Activated CD8-positive, alpha-beta T cell treated with anti-CD3 and anti-CD28 coated beads, Interleukin-2, amount 10 ng/mL, durations not matched to agents 7 days and 5 days (primary cell): ENCODE measurements at regions not wholly inside any gene's neighbourhood (a gene's known extent, or its start where the extent isn't known, plus 50 kb on each side); places are given as distances from the start of the nearest gene placed in this dataset.
A peak's percentile ranks its signal among the peaks of the same experiment; 100 is the strongest.

ENCODE experiments used
- ATAC-seq: fragments of 150-1000 bp; cut with Tn5 transposase; one replicate; pipeline ENCODE4 v1.10.0; 2021; ENCODE audit warnings: moderate library complexity
- CTCF ChIA-PET: fragments of 350-600 bp; sonication (Branson Sonifier 250); formaldehyde crosslinking; loops from one replicate; lab custom pipeline; 2021; ENCODE audit warnings: antibody characterized with exemption; lab: Charles Lee
- POLR2A ChIA-PET: fragments of 350-600 bp; sonication (Branson Sonifier 250); formaldehyde crosslinking; loops from one replicate; lab custom pipeline; 2021; ENCODE audit warnings: antibody characterized with exemption; lab: Charles Lee
- DNase-seq: peaks from one replicate; pipeline ENCODE4 v3.0.0-alpha.2; 2020
- H3K27ac Mint-ChIP-seq: one replicate; pipeline ENCODE4 v1.8.0; 2021; ENCODE audit warnings: mild to moderate bottlenecking, mixed read lengths
- H3K27me3 Mint-ChIP-seq: one replicate; pipeline ENCODE4 v1.8.0; 2021; ENCODE audit warnings: low read depth, mixed read lengths
- H3K36me3 Mint-ChIP-seq: one replicate; pipeline ENCODE4 v1.8.0; 2021; ENCODE audit warnings: low read depth, mixed read lengths
- H3K4me1 Mint-ChIP-seq: one replicate; pipeline ENCODE4 v1.8.0; 2021; ENCODE audit warnings: low read depth, mixed read lengths
- H3K4me3 Mint-ChIP-seq: one replicate; pipeline ENCODE4 v1.8.0; 2021; ENCODE audit warnings: mild to moderate bottlenecking, mixed read lengths
- H3K9me3 Mint-ChIP-seq: one replicate; pipeline ENCODE4 v1.8.0; 2022; ENCODE audit warnings: mixed read lengths; ENCODE audit not compliant: insufficient read depth

DNA sequence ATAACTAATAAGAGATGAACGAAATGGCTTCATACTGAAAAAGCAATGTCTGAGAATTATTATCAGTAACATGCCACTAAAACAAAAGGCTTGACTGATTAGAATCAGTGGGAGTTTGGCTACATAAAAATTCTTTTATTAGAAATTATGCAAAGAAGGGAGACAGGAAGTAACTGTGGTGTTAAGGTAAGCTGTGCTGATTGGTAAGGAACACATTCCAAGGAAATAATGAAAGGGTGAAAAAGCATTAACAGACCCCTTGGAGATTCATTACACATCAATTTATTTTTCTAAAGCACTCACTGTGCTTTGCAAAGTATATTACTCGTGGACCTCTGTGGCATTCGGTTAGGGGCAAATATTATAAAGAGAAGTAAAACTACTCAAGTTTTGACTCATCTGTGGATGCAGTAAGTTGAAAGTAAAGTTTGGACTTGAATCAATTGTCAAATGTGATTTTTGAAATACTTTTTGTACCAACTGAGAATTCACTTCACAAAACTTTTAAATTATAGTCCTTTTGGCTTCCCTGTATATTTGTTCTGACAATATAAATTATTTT, 176.1 kb upstream of the ZPLD1 start:
- ChIA-PET CTCF (no interaction called here), POLR2A (no interaction called here)
- no peak overlapping the region for H3K4me3 Mint-ChIP-seq
- H3K27me3 Mint-ChIP-seq = peaks cover 16% of the 10 kb centered on the region
- no peak for ATAC-seq
- no peak overlapping the region for H3K27ac Mint-ChIP-seq
- no peaks in the 10 kb centered on the region for H3K4me1 Mint-ChIP-seq
- no peak for DNase-seq
- no peaks in the 10 kb centered on the region for H3K9me3 Mint-ChIP-seq
- H3K36me3 Mint-ChIP-seq = no peaks in the 10 kb centered on the region

DNA sequence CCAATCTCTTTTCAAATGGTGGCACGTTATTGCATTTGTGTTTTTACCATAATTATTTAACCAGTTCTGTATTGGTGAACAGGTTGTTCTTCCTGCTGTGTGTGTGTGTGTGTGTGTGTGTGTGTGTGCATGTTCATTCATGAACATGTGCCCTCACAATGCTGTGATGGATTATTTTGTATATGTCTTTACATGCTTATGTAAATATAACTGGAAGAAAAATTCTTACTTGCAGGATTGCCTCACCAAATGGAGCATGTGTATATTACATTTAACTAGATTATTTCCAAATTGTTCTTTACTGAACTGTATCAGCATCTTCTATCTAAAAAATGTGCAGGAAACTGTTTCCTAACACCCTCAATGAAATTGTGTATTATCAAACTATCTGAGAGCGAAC, 175.2 kb upstream of the ZPLD1 start:
- Mint-ChIP-seq H3K4me3 (no peak overlapping the region), H3K9me3 (no peaks in the 10 kb centered on the region), H3K36me3 (no peaks in the 10 kb centered on the region), H3K4me1 (no peaks in the 10 kb centered on the region), H3K27me3 (peaks cover 13% of the 10 kb centered on the region), H3K27ac (no peak overlapping the region)
- ChIA-PET CTCF (no interaction called here), POLR2A (no interaction called here)
- ATAC-seq (no peak), DNase-seq (no peak)

DNA sequence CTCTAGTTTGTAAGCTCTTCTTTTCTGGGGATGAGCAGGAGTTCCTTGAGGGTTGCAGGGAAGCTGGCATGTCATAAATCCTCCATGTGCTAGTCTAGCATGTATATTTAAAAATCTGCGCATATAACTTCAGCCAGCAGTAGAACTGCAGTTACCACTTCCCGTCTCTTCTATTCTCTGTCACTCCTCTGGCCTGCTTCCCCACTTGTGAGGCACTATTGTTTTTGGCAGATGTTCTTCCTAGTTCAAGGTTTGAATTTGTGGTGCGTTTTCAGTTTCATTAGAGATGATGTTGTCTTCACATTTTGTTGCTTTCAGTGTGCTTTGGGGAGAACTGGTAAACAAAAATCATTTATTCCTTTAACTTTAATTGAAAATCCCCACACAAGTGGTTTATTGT, 169.1 kb upstream of the ZPLD1 start:
- CTCF ChIA-PET = no interaction called here
- POLR2A ChIA-PET = no interaction called here
- Mint-ChIP-seq H3K4me3 (no peak overlapping the region), H3K4me1 (no peaks in the 10 kb centered on the region), H3K36me3 (no peaks in the 10 kb centered on the region), H3K27ac (no peak overlapping the region), H3K27me3 (peaks cover 7% of the 10 kb centered on the region), H3K9me3 (no peaks in the 10 kb centered on the region)
- no peak for ATAC-seq
- DNase-seq = no peak

DNA sequence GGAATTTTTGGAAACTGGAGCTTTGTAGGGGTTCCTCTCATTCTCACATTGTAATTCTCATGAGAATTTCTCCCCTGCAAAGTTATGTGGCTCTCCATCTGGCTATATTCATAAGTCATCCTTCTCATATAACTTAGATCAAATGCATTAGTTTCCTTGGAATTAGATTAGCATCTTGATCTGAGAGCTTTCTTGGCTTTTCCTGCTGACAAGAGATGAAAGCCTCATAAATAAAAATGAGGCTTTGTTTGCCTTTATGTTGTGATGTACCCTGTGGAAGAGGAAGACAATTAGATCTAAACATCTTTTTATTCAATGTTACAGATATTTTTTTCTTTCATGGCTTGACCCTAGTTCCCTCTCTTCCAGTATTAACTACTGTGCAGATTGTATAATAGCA, 165.4 kb upstream of the ZPLD1 start:
- ChIA-PET CTCF (no interaction called here), POLR2A (no interaction called here)
- no peaks in the 10 kb centered on the region for H3K4me1 Mint-ChIP-seq
- H3K9me3 Mint-ChIP-seq = no peaks in the 10 kb centered on the region
- DNase-seq (no peak), ATAC-seq (no peak)
- no peak overlapping the region for H3K4me3 Mint-ChIP-seq
- no peak overlapping the region for H3K27ac Mint-ChIP-seq
- H3K27me3 Mint-ChIP-seq = peaks cover 6% of the 10 kb centered on the region
- H3K36me3 Mint-ChIP-seq = no peaks in the 10 kb centered on the region

DNA sequence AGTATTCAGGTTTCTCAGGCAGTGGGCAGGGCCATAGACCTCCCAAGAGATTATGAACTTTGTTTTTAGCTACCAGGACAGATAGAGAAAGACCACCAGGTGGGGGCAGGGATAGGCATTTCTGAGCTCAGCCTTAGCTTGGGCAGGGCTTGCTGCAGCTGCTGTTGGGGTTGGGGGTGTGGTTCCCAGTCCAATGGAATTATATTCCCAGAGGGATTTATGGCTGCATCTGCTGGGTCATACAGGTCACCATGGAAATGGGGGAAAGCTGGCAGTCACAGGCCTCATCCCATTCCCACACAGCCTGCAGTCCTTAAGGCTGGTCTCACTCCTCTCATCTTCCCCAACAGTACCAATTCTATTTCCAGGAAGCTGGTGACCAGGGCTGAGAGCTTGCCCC, 144.6 kb upstream of the ZPLD1 start:
- peaks cover 10% of the 10 kb centered on the region for H3K27me3 Mint-ChIP-seq
- peaks cover 5% of the 10 kb centered on the region for H3K9me3 Mint-ChIP-seq
- no peak for ATAC-seq
- no peaks in the 10 kb centered on the region for H3K36me3 Mint-ChIP-seq
- ChIA-PET CTCF (no interaction called here), POLR2A (no interaction called here)
- no peak for DNase-seq
- no peak overlapping the region for H3K4me3 Mint-ChIP-seq
- no peaks in the 10 kb centered on the region for H3K4me1 Mint-ChIP-seq
- H3K27ac Mint-ChIP-seq = no peak overlapping the region

DNA sequence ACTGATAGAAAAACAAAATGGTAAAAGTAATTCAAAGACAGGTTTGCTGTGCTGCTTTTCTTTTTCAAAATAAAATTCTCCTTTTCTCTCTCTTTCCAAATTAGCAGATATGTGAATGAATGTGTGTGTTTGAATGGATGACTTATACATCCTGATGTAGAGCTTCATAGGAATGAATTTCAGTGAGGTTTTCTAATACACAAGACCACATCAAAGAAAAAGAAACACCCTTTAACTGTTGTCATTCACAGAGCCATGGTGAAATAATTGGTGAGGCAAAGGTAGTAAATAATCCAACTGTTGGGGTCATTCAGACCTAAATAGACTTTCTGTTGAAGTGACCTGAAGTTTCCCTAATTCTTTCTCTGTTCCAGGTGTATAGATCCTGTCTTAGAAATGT, 139.1 kb upstream of the ZPLD1 start:
- Mint-ChIP-seq H3K9me3 (peaks cover 5% of the 10 kb centered on the region), H3K27me3 (peaks cover 4% of the 10 kb centered on the region), H3K27ac (no peak overlapping the region), H3K36me3 (peaks cover 7% of the 10 kb centered on the region), H3K4me3 (no peak overlapping the region), H3K4me1 (peaks cover 11% of the 10 kb centered on the region)
- DNase-seq = no peak
- ATAC-seq = no peak
- ChIA-PET CTCF (no interaction called here), POLR2A (no interaction called here)

DNA sequence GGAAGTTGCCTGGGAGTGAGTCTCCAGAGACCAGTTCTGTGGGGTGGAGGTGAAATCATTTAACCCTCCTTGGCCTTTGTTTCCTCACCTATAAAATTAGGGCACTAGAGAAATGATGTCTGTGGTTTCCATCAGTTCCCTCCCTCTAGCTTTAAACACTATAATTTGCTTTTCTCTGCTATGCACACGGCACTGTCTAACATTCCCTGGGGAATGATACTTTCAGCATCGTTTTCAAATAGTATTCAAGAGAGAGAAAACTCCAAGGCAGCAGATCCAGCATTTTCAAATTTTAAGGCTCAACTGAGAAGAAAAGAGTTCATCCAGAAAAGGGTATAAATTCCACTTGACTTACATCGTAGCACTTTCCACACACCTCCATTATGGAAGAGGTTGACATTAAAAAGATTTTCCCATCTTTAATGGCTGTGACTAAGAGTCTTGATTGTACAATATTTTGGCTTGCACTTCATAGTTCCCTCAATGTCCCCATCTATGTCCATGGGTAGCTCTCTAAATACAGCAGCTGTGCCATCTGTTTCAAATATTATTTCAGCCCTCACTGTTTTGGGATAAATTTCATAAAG, 137.7 kb upstream of the ZPLD1 start:
- no peak overlapping the region for H3K4me3 Mint-ChIP-seq
- peaks cover 11% of the 10 kb centered on the region for H3K4me1 Mint-ChIP-seq
- DNase-seq (no peak), ATAC-seq (no peak)
- H3K27me3 Mint-ChIP-seq = peaks cover 5% of the 10 kb centered on the region
- ChIA-PET POLR2A (no interaction called here), CTCF (no interaction called here)
- no peak overlapping the region for H3K27ac Mint-ChIP-seq
- no peaks in the 10 kb centered on the region for H3K9me3 Mint-ChIP-seq
- H3K36me3 Mint-ChIP-seq = peaks cover 7% of the 10 kb centered on the region

DNA sequence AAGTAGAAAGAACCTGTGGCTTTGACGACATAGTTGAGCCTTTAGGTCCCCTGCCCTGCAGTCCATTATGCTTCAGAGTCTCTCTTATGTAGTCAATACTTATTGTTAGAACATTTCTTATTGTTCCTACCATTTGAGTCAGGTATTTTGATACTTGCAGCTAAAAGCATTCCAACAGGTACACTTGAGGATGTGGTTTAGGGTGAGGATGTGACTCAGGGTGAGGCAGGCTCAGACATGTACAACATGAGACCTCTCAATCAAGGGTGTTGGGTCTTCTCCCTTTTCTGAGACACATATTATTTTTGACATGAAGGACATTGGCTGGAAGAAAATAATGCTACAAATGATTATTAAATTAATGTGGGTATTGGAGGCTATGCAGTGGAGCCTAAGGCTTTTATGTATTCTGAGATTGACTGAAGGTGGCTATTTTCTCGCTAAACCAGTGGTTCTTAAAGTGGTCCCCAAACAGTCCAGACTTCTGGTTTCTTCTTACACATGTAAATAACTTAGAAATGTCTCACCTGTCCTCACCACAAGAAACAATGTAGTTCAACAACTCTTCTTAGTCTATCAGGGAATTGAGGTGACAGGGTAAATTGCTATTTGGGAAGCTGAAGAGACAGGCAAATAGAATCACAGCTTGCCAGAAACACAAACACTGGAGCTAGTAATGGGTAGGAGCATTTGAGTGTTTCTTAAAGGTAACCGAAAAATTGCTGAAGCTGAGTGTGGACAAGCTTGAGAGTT, 135.5 kb upstream of the ZPLD1 start:
- peak overlapping the region; percentile 4 for H3K27ac Mint-ChIP-seq
- ATAC-seq (peak; percentile 51), DNase-seq (peak; percentile 30)
- H3K36me3 Mint-ChIP-seq = peaks cover 7% of the 10 kb centered on the region
- H3K9me3 Mint-ChIP-seq = no peaks in the 10 kb centered on the region
- H3K27me3 Mint-ChIP-seq = peaks cover 14% of the 10 kb centered on the region
- ChIA-PET POLR2A (no interaction called here), CTCF (no interaction called here)
- no peak overlapping the region for H3K4me3 Mint-ChIP-seq
- H3K4me1 Mint-ChIP-seq = peaks cover 11% of the 10 kb centered on the region

DNA sequence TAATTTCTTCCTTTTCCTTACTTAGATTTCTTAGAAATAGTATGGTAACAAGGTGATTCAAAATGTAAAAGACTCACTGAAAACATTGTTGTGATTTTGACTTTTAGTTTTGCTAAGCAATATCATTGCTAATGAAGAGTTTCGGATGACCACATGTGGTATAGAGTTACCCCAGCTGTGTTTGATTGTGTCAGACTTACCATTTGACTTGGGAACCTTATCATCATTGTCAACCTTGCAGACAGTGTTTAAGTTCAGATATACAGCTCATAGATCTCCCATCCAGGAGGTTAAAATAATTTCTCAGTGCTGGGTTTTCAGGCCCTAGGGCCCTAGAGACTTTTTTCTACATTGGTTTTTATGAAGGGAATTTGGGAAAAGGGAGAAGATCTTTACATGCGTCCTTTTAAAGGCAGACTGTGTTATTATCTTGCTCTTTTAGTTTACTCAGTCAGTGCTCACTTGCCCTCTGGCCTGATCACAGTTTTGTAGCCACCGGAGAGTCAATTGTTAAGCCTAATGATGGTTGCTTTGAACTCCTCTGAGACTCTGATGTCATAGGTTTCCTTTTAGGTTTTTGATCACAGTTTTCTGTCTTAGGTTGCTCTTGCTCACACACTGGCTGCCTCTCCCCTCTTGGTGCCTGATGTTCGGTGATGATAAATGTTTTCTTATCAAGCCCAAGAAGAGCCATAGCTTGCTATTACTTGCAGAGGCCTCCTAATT, 133.5 kb upstream of the ZPLD1 start:
- peaks cover 11% of the 10 kb centered on the region for H3K4me1 Mint-ChIP-seq
- DNase-seq (no peak), ATAC-seq (no peak)
- POLR2A ChIA-PET = no interaction called here
- H3K9me3 Mint-ChIP-seq = no peaks in the 10 kb centered on the region
- no peak overlapping the region for H3K4me3 Mint-ChIP-seq
- no peak overlapping the region for H3K27ac Mint-ChIP-seq
- H3K36me3 Mint-ChIP-seq = peaks cover 7% of the 10 kb centered on the region
- CTCF ChIA-PET = no interaction called here
- peaks cover 12% of the 10 kb centered on the region for H3K27me3 Mint-ChIP-seq

DNA sequence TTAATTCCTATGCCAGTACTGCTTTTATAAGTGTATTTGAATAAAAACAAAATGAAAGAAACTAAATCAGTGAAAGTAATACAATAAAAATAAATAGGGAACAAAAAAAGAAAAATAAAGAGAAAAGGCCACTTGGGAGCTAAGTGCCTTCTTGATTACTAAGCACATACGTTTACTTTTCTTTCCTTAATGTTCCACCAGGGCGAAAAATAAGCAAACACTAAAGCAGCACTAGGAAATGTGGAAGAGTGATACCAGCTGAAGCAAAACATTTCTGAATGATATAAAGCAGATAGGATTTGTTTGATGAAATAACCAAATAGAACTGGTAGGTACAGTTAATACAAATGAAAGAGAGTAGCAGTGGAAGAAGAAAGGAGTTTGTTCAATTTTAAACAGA, 132.8 kb upstream of the ZPLD1 start:
- no peaks in the 10 kb centered on the region for H3K9me3 Mint-ChIP-seq
- peaks cover 7% of the 10 kb centered on the region for H3K36me3 Mint-ChIP-seq
- ChIA-PET POLR2A (no interaction called here), CTCF (no interaction called here)
- no peak for ATAC-seq
- peaks cover 12% of the 10 kb centered on the region for H3K27me3 Mint-ChIP-seq
- H3K4me3 Mint-ChIP-seq = no peak overlapping the region
- H3K27ac Mint-ChIP-seq = no peak overlapping the region
- no peak for DNase-seq
- peaks cover 11% of the 10 kb centered on the region for H3K4me1 Mint-ChIP-seq

DNA sequence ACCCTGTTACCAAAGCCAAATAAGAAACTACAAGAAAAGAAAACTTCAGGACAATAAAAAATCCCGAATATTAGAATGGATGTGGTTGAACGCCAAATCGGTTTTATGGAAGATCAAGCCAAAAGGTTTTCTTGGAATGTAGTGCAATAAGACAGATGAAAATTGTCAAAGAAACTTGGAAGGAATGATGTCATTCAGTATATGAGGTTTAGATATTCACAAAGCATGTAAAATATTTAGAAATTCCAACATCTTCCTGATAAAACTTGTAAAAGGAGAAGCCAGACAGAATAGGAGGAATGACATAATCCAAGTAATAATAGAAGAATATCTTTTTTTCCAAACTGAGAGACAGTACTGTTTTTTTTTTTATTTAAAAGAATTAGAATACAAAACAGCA, 130.3 kb upstream of the ZPLD1 start:
- ATAC-seq = no peak
- H3K27me3 Mint-ChIP-seq = peaks cover 14% of the 10 kb centered on the region

DNA sequence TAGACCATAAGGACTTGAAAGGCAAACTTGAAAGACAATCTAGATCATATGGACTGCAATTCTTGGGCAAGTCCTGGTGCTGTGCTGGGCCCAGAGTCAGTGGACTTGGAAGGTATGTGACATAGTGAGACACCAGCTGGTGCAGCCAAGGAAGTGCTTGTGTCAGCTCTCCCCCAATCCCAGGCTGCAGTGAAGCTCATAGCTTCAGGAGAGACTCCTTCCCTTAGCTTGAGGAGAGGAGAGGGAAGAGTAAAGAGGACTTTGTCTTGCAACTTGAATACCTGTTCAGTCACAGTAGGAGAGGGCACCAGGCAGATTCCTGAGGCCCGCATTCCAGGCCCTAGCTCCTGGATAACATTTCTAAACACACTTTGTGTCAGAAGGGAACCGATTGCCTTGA, 127.4 kb upstream of the ZPLD1 start:
- Mint-ChIP-seq H3K4me1 (no peaks in the 10 kb centered on the region), H3K4me3 (no peak overlapping the region), H3K27me3 (peaks cover 17% of the 10 kb centered on the region), H3K27ac (no peak overlapping the region), H3K9me3 (no peaks in the 10 kb centered on the region), H3K36me3 (no peaks in the 10 kb centered on the region)
- no peak for ATAC-seq
- DNase-seq = no peak
- CTCF ChIA-PET = no interaction called here
- POLR2A ChIA-PET = no interaction called here

More for the DNA sequence above, 130.3 kb upstream of the ZPLD1 start:
- ChIA-PET CTCF (no interaction called here), POLR2A (no interaction called here)
- Mint-ChIP-seq H3K27ac (no peak overlapping the region), H3K36me3 (peaks cover under 1% of the 10 kb centered on the region), H3K9me3 (no peaks in the 10 kb centered on the region), H3K4me3 (no peak overlapping the region), H3K4me1 (peaks cover 2% of the 10 kb centered on the region)
- no peak for DNase-seq
